SH-SY5Y (cell line): ENCODE measurements at regions not wholly inside any gene's neighbourhood (a gene's known extent, or its start where the extent isn't known, plus 50 kb on each side); places are given as distances from the start of the nearest gene placed in this dataset.

Experiments used
- GATA2 ChIP-seq: IDR thresholded peaks from 2 replicates; pipeline ENCODE4 v1.6.1; 2011; ENCODE audit warnings: mild to moderate bottlenecking, low read depth, low read length
- GATA3 ChIP-seq: IDR thresholded peaks from 2 replicates; pipeline ENCODE4 v1.6.1; 2011; ENCODE audit warnings: low read depth, mild to moderate bottlenecking, low read length, moderate library complexity

DNA sequence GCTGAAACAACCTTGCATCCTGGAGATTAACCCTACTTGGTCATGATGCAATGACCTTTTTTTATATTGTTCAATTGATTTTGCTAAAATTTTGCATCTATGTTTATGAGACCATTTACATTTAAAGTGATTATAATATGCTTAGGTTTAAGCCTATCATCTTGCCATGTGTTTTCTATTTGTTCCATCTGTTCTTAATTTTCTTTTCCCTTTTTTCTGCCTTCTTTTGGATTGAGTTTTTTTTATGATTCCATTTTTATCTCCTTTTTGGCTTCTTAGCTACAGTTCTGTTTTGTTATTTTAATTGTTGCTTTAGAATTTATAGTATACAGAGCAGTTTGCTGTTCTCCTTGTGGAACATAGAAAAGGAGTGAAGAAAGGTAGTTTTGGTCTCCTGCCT lies 385.1 kb upstream of the USP24 start:
- TF ChIP-seq GATA2 (no peak), GATA3 (no peak)

DNA sequence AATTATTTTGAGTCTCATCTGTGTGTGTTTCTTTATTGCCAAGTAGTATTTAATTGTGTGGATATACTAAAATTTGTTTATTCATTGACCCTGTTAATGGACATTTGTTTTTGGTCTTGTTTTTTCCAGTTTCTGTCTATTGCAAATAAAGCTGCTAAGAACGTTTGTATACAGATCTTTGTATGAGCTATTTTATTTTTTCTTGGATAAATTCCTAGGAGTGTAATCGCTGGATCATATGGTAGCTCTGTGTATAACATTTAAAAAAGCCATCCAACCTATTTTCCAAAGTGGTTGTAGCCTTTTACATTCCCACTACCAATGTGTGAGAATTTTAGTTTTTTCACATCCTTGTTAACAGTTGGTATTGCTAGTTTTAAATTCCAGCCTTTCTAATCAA lies 382.7 kb upstream of the USP24 start:
- TF ChIP-seq GATA2, result no peak
- TF ChIP-seq GATA3, result no peak

DNA sequence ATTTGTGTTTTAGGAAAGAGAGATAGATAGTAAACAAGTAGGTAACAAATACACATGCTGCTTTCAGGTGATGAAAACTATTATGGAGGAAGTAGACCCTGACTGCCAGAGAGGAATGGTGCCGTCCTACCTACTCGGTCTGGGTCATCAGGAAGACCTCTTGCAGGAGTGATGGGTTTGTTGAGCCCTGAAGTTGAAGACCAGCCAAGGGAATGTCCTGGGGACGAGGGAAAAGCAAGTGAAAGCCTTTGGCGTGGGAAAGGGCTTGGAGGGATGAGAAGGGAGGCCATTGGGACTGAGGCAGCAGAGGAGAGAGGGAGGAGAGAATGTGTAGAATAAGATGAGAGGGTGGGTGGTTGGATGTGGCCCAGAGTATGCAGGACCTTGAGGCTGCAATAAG lies 379.5 kb upstream of the USP24 start:
- TF ChIP-seq GATA2 (no peak), GATA3 (no peak)

DNA sequence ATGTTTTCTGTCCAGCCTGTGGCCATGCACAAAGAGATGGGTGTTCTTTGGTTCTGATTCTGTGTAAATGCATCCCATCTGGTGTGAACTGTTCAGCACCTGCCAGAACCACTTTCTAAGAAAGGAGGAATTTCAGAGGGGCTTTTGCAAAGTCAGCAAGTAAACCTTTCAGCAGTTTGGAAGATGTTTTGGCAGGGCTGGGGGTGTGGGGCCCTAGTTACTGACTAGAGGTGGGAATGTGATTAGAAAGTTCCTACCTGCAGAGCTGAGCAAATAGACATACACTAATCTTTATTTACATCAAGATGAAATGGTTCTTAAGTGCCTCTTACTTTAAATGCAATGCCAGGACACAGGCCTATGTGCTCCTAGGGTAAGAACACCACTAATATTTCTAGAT lies 378.1 kb upstream of the USP24 start:
- TF ChIP-seq GATA2, result no peak

DNA sequence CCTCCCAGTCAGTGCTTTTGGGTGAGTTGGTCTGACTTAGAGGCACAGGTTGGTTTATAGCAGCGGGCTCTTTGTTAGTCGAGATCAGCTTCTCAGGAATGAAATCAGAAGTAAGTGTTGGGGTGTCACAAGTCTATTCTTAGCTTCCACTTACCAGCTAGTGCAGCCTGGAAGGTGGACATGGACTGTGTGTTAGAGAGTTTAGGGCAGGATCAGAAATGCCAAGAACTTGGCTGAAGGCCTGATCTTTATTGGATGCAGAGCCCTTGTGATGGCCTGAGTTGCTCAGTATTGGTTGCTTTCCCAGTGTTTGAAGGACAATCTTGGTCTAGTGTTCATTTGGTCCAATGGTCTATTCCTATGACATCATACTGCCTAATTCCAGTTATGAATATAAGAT lies 377.0 kb upstream of the USP24 start:
- no peak for TF ChIP-seq GATA2
- TF ChIP-seq GATA3, result no peak

DNA sequence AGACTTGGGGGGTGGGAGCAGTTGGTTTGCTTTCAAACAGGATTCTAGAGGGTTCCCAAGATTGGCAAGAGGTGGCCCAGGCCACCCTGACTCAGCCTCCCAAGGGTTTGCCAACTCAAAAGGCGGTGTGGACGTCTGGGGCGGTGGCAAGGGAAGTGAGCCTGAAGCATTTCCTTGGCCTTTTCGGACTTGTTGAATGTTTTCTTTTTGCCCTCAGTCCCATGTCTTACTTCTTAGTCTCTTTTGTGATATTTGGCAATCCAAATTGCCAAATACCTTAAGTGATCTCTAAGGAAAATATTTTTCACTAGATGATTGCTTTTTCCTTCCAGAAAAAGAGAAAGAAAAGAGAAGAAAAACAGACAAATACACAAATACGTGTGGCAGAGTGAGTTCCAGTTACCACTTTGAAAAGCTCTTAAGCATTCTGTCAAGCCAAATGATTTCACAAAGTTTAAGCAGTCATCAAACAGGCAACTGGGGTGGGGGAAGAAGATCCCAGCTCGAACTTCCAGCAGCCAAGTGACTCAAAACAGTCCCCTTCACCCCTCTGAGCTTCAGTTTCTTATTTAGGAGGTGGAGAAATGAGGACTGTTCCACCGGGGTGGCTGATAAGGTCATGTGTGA lies 374.6 kb upstream of the USP24 start:
- TF ChIP-seq GATA2 (no peak), GATA3 (no peak)

DNA sequence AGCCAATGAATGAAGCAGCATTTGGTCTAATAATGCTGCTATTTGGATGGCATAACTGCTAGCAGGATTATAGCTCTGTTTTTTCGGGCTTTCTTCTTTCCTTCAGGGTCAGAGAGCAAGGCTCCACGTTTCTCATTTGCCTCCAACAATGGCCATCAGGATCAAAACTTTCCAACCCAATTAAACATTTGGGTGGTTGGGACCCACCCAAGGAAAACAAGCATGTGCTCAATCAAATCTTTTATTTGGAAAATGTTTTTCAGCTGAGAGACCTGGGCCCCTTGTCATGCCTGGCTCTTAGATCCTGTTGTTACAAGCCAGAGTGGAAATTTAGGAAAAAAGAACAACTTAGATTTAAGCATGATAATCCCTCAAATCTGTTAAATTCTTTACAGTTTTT lies 373.1 kb upstream of the USP24 start:
- TF ChIP-seq GATA2 (no peak), GATA3 (no peak)

DNA sequence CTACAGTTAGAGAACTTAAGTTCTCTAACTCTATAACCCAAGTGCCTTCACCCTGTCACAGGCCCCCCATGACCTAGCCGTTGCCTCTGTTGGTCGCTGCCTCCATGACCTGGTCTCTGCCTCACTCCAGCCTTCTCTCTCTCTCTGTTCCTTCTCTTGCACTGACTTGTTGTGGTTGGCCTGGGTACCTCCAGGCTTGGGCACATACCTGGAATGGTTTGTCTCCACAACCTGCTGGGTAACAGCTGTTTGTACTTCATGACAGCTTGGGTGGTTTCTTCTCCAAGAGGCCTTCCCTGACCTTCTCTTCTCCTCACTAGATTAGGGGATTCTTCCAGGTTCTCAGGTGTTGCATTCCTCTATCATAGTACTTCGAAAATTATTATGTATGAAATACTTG lies 371.6 kb upstream of the USP24 start:
- no peak for TF ChIP-seq GATA2
- no peak for TF ChIP-seq GATA3

DNA sequence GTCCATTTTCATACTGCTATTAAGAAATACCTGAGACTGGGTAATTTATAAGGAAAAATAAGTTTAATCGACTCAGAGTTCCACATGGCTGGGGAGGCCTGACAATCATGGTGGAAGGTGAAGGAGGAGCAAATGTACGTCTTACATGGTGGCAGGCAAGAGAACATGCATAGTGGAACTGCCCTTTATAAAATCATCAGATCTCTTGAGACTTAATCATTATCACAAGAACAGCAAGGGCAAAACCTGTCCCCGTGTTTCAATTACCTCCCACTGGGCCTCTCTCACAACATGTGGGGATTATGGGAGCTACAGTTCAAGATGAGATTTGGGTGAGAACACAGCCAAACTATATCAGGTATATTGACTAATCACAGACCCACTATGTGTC lies 370.2 kb upstream of the USP24 start:
- TF ChIP-seq GATA2 (no peak), GATA3 (no peak)

DNA sequence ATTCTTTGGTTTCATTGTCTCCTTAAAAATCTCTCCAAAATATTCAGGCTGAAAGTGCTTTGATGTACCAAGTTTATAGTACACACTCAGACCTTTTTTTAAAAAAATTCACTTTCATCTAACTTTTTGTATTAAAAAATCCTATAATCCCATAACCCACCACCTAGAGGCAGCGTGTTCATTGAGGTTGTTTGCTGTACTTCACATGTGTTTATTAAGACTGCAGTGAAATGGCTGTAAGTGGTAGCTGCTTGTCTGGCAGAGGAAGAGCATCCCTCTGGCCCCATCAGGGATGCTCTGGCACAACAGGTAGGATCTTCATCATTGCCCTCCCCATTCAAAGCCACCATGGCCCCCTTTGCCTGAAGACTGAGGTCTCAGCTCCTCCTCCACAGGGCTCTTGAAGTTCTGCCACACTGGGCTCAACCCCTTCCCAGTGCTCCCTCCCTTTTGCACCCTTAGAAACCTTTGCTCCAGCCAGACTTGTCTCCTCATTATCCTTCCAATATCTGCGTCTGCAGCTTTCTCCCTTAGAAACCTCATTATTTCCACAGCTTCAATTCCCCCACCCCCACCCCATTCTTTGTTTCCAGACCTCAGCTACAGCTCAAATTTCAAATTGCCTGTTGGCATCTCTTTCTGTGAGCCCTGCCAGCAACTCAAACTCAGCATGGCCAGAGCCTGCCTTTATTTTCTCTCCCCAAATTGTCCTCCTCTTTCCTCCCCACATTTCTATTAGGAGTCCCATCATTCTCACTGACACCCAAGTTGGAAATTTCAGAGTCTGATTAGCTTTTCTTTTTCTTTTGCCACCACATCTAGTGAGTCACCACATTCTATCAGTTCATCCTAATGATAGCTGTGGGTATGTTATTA lies 369.6 kb upstream of the USP24 start:
- TF ChIP-seq GATA2 (0 out of 2 replicates have a peak, but pooled peaks have one; percentile 23), GATA3 (no peak)

DNA sequence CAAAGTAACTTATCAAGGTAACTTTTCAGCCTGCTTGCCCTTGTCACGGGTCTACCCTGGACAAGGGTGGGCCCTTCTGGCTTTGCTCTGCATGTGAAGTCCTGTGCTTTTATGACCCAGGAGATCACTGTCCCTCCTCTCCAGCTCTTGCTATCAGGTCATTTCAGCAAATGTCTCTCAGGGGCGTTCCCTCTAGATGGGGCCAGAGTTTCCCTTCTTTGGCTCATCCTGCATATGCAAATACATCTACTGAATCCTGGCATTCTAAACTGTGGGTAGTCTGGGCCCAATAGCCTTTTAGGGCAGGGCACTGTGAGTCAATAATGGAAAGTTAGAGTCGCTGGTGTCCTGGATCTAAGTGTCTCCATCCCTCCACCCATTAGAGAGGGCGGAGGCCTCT lies 366.9 kb upstream of the USP24 start:
- TF ChIP-seq GATA2 (no peak), GATA3 (no peak)

DNA sequence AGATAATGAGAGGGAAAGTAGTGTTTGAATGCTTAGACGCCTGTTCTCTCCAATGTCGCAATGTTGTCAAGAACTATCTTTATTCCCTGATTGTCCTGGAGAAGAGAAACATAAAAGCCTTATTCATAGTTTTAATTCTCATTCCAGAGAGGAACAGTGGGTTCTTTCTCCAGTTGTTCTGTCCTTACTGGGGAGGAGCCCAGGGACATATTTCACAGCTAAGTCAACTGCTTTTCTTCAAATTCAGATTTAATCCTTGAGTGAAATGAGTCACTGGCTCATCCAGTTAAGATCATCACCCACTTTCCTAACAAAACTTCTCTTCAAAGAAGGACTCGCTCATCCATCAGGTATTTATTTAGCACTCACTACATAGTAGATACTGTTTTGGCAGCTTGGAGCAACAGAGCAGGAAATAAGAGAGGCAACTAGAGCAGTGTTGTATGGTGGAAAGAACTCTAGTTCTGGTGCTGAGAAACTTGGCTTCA lies 365.7 kb upstream of the USP24 start:
- no peak for TF ChIP-seq GATA3

DNA sequence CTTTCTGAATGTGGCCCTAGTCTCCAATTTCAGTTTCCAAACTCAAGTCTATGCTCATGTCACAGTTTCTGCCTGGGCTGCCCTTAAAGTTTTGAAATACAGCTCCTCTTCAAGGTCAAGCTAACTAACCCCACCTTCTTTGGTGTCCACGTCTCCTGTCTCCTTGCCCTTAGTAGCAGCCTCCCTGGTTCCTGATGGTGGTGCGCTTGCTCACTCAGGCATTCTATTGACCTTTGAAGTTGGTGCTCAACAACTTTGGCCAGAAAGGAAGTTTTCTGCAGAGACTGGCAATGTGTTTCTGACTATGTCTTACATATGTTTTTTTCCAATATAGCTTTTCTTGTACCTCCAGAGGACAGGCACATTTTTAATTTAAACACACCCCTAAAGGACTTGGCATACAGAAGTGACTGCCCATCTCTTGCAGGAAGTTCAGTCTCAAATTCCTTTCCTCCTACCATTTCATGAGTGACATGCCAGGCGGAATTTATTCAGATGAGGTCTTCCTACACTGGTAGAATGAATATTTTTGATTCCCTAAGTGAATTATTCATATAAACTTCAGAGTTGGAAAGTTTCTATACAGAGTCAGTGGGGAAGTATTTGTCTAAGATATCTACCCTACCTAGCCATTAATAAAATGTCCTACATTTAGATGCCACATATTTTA lies 364.3 kb upstream of the USP24 start:
- no peak for TF ChIP-seq GATA2
- TF ChIP-seq GATA3, result no peak

DNA sequence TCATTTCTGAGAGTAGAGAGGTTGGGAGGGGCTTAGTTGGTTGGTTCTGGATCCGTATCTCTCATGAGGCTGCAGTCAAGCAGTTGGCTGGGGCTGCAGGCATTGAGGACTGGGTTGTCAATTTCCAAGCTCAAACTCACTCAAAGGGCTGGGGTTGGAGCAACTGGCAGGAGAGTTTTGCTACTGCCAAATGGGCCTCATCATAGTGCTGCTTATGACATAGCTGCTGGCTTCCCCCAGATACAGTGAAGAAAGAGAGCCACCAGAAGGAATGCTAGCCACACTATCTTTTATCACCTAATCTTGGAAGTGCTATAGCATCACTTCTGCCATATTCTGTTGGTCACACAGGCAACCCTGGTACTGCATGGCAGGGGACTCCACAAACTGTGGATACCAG lies 363.5 kb upstream of the USP24 start:
- no peak for TF ChIP-seq GATA3
- TF ChIP-seq GATA2, result no peak
